K562 (cell line): ENCODE measurements at regions not wholly inside any gene's neighbourhood (a gene's known extent, or its start where the extent isn't known, plus 50 kb on each side); places are given as distances from the start of the nearest gene placed in this dataset.

Experiments
- ATAC-seq: fragments of 200-7000 bp; cut with Tn5 transposase; 3 replicates; pipeline ENCODE4 v1.9.1; 2020; ENCODE audit warnings: moderate library complexity
- BruUV-seq: library from RNA; stranded (reverse); fragments of 400-500 nt; replicated peaks from 2 replicates; lab custom pipeline; 2021; lab: Mats Ljungman, UMichigan
- CTCF ChIA-PET: fragments of 300-600 bp; formaldehyde crosslinking; extraction: SDS; loops from one replicate; lab custom pipeline; 2021; ENCODE audit warnings: low intra/inter-chr PET ratio; lab: Yijun Ruan, JAX
- POLR2A ChIA-PET: fragments of 300-600, 350-650 bp; sonication (Branson Sonifier 250); formaldehyde crosslinking; extraction: SDS; loops from one replicate; lab custom pipeline; 2021; ENCODE audit warnings: antibody characterized with exemption, inconsistent platforms; lab: Yijun Ruan, JAX
- DNase-seq, 4 experiments: peaks; one replicate each; pipeline versions ENCODE4 v3.0.0 to v3.0.0-alpha.2; 2011 to 2018; ENCODE audit warnings: low spot score in 3 of 4, mixed read lengths in 3 of 4; ENCODE audit errors: extremely low read depth in 1 of 4
- FAIRE-seq: peaks from 2 replicates; lab custom pipeline; 2011; peaks lifted over from hg19 to GRCh38; lab: Jason Lieb, UNC
- H2AFZ ChIP-seq: 2 replicates; pipeline ENCODE4 v1.6.0; 2011; ENCODE audit warnings: low read depth, low read length, control low read depth, inconsistent platforms
- H3K27ac ChIP-seq: fragments of 200-600 bp; 3 replicates; pipeline ENCODE4 v1.8.0; 2011; ENCODE audit warnings: low read depth, mild to moderate bottlenecking, control low read depth, inconsistent platforms, low read length, moderate library complexity, mixed read lengths; ENCODE audit errors: extremely low read depth
- H3K27me3 ChIP-seq, 2 experiments: fragments of 300-600 bp in 1 of 2; 2 replicates in 1 of 2; 3 replicates in 1 of 2; pipeline versions ENCODE4 v1.6.0 to v1.8.0; 2011; ENCODE audit warnings: inconsistent platforms in 2 of 2, low read length in 2 of 2, mild to moderate bottlenecking in 1 of 2, mixed read lengths in 1 of 2, moderate library complexity in 1 of 2; ENCODE audit not compliant: control insufficient read depth in 2 of 2, insufficient read depth in 2 of 2
- H3K36me3 ChIP-seq: fragments of 300-600 bp; 3 replicates; pipeline ENCODE4 v1.8.0; 2011; ENCODE audit warnings: mild to moderate bottlenecking, low read length, inconsistent platforms; ENCODE audit not compliant: control insufficient read depth, insufficient read depth
- H3K4me1 ChIP-seq, 2 experiments: fragments of 200-600 bp in 1 of 2; replicated peaks in 1 of 2; 2 replicates in 1 of 2; 3 replicates in 1 of 2; pipeline versions ENCODE4 v1.5.1 to v1.8.0; 2011; ENCODE audit warnings: inconsistent platforms in 2 of 2, low read length in 2 of 2, mild to moderate bottlenecking in 1 of 2, mixed read lengths in 1 of 2, moderate library complexity in 1 of 2; ENCODE audit not compliant: control insufficient read depth in 2 of 2, insufficient read depth in 2 of 2
- H3K4me2 ChIP-seq: 2 replicates; pipeline ENCODE4 v1.6.1; 2011; ENCODE audit warnings: low read length, control low read depth, inconsistent platforms, mixed read lengths; ENCODE audit not compliant: insufficient read depth
- H3K4me3 ChIP-seq: fragments of 200-600 bp; sonication (generic), shearing (Covaris generic); 2 replicates; pipeline ENCODE4 v1.5.1; 2016; ENCODE audit warnings: control low read depth, inconsistent platforms
- H3K79me2 ChIP-seq: fragments of 200-600 bp; 3 replicates; pipeline ENCODE4 v1.8.0; 2011; ENCODE audit warnings: low read length, inconsistent platforms; ENCODE audit not compliant: control insufficient read depth, insufficient read depth
- H3K9ac ChIP-seq, 2 experiments: 2 replicates each; pipeline versions ENCODE4 v1.6.0 to v1.6.1; 2011; ENCODE audit warnings: low read depth in 2 of 2, low read length in 2 of 2, control low read depth in 1 of 2, inconsistent platforms in 1 of 2, mild to moderate bottlenecking in 1 of 2, mixed read lengths in 1 of 2; ENCODE audit not compliant: insufficient read depth in 1 of 2
- H3K9me1 ChIP-seq: one replicate; pipeline ENCODE4 v1.6.0; 2011; ENCODE audit warnings: inconsistent platforms, mild to moderate bottlenecking, low read length, moderate library complexity; ENCODE audit not compliant: control insufficient read depth, insufficient read depth
- H3K9me3 ChIP-seq: replicated peaks from 2 replicates; pipeline ENCODE4 v1.5.1; 2011; ENCODE audit warnings: low read depth, low read length, inconsistent platforms; ENCODE audit not compliant: control insufficient read depth, insufficient read depth
- H4K20me1 ChIP-seq: replicated peaks from 2 replicates; pipeline ENCODE4 v1.6.1; 2011; ENCODE audit warnings: low read length, inconsistent platforms, mixed read lengths; ENCODE audit not compliant: control insufficient read depth, insufficient read depth
- CREBBP ChIP-seq: IDR thresholded peaks from one replicate; pipeline ENCODE4 v1.6.1; 2012; ENCODE audit warnings: low read depth, mild to moderate bottlenecking, control low read depth, inconsistent platforms, low read length
- ETV1 ChIP-seq: fragments of 450-650 bp; conservative IDR thresholded peaks from 2 replicates; pipeline ENCODE4 v1.6.1; 2016; ENCODE audit warnings: missing genetic modification characterization, control low read depth, low read depth, missing compliant biosample characterization
- FOXK2 ChIP-seq, 2 experiments: fragments of 450-650 bp; IDR thresholded peaks in 1 of 2; conservative IDR thresholded peaks in 1 of 2; 2 replicates each; pipeline ENCODE4 v1.6.1; 2016; ENCODE audit warnings: low read depth in 2 of 2, mild to moderate bottlenecking in 1 of 2
- IRF2 ChIP-seq: sonication (generic); formaldehyde crosslinking; IDR thresholded peaks from 2 replicates; pipeline ENCODE4 v1.8.1; 2022; ENCODE audit warnings: mild to moderate bottlenecking, missing genetic modification reagents
- JUND ChIP-seq, 2 experiments: IDR thresholded peaks; 2 replicates in 1 of 2; 3 replicates in 1 of 2; pipeline ENCODE4 v1.6.1; 2011; ENCODE audit warnings: borderline replicate concordance in 2 of 2, low read depth in 2 of 2, low read length in 2 of 2, improper control_type of control experiment in 1 of 2, missing biosample characterization in 1 of 2, missing genetic modification characterization in 1 of 2, missing genetic modification reagents in 1 of 2
- KDM4B ChIP-seq, 2 experiments: fragments of 450-650 bp in 1 of 2; sonication (generic) in 1 of 2; IDR thresholded peaks; 2 replicates each; pipeline ENCODE4 v1.6.1; 2016 to 2017; ENCODE audit warnings: borderline replicate concordance in 2 of 2, antibody characterized with exemption in 1 of 2, low read depth in 1 of 2, mild to moderate bottlenecking in 1 of 2
- MAFG ChIP-seq: fragments of 450-650 bp; conservative IDR thresholded peaks from 2 replicates; pipeline ENCODE4 v1.6.1; 2016; ENCODE audit warnings: missing genetic modification characterization, missing compliant biosample characterization
- PTTG1 ChIP-seq: fragments of 450-650 bp; IDR thresholded peaks from 2 replicates; pipeline ENCODE4 v1.6.1; 2016; ENCODE audit warnings: low read depth, mild to moderate bottlenecking, missing genetic modification characterization, missing compliant biosample characterization
- RBFOX2 ChIP-seq: fragments of 200-400 bp; formaldehyde crosslinking; IDR thresholded peaks from 2 replicates; pipeline ENCODE4 v1.6.1; 2017; ENCODE audit warnings: low read depth, mild to moderate bottlenecking, low read length, moderate library complexity
- SP2 ChIP-seq: IDR thresholded peaks from 2 replicates; pipeline ENCODE4 v1.6.1; 2011; ENCODE audit warnings: mild to moderate bottlenecking, low read depth, low read length, moderate library complexity; ENCODE audit not compliant: poor library complexity, severe bottlenecking; ENCODE audit errors: extremely low read depth
- SRSF3 ChIP-seq: fragments of 200-400 bp; formaldehyde crosslinking; IDR thresholded peaks from 2 replicates; pipeline ENCODE4 v1.6.1; 2016; ENCODE audit warnings: mild to moderate bottlenecking, low read length, moderate library complexity; ENCODE audit not compliant: insufficient read depth
- TCF7L2 ChIP-seq: fragments of 150-350 bp; IDR thresholded peaks from 2 replicates; pipeline ENCODE4 v1.6.1; 2016; ENCODE audit warnings: low read depth, mild to moderate bottlenecking, low read length, moderate library complexity
- ZKSCAN3 ChIP-seq: fragments of 250-450 bp; sonication (Bioruptor Pico); IDR thresholded peaks from 2 replicates; pipeline ENCODE4 v1.4.0; 2020
- ZNF165 ChIP-seq: fragments of 250-450 bp; sonication (Bioruptor Pico); IDR thresholded peaks from 2 replicates; pipeline ENCODE4 v1.4.0; 2020; ENCODE audit warnings: borderline replicate concordance
- ZNF224 ChIP-seq: sonication (generic); formaldehyde crosslinking; IDR thresholded peaks from 2 replicates; pipeline ENCODE4 v1.8.0; 2022; ENCODE audit warnings: mild to moderate bottlenecking, missing genetic modification reagents
- ZNF354B ChIP-seq: fragments of 250-450 bp; sonication (Bioruptor Pico); IDR thresholded peaks from 2 replicates; pipeline ENCODE4 v1.4.0; 2020
- WGBS: fragments of 100-300 bp; shearing (Covaris generic); methylation state at CpG from one replicate; pipeline ENCODE4 v1.1.6; 2016; ENCODE audit warnings: low coverage, mixed read lengths; ENCODE audit not compliant: insufficient coverage; ENCODE audit errors: missing lambda C conversion rate; 5-methylcytosine and 5-hydroxymethylcytosine counted together
- in situ Hi-C: fragments of 300-500 bp; cut with MboI; formaldehyde crosslinking; loops from 4 replicates; pipeline ENCODE4 v1.15.0; 2018; ENCODE audit warnings: inconsistent platforms, mixed read lengths
- intact Hi-C: fragments of 100-400 bp; cut with micrococcal nuclease; formaldehyde crosslinking; loops from 2 replicates; pipeline ENCODE4 v1.14.2; 2022

DNA sequence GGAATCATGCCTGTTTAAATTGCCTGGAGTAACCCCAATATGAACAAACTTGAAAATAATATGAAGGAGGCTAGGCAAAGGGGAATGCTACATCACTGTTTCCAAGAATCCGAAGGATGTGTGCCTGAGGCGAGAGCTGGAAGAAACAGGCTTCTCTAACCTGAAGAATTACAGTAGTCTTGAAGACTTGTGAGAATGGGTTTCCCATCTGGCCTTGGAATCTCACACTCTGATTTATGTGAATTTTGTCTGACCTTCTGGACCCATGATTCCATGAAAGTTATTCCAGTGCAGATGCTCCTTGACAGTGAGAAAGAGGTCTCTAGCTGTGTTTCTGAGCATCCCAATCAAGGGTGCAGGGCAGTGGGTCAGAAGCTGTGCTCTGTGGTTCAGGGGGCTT is 122.1 kb upstream of the PARP11 start (continued):
- no peak for TF ChIP-seq IRF2
- no peak for TF ChIP-seq FOXK2 (conservative IDR thresholded peaks at IDR 0.05 in 1 of 2, IDR thresholded peaks at IDR 0.05 in 1 of 2; ENCODE audit: low read depth in 2 of 2)
- no peak for TF ChIP-seq ZNF165 (CRISPR knock-in tag)
- TF ChIP-seq MAFG (tag), result no peak

DNA sequence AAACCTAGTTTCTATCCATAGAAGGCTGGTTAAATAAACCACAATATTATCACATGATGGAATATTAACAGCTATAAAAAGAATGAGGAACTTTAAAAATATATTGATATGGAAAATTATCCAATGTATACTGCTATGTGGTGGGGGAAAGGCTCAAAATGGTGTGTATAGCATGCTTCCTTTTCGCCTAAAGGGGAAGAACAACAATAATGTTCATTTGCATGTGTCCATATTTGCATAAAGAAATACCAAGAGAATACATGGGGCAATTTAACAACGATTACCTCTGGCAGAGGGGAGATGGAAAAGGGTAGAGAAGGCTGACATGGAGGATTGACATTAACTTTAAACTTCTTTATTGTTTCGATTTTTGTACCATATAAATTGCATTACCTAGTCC is 121.3 kb upstream of the PARP11 start:
- in situ Hi-C loops (no loop called here), intact Hi-C loops (no loop called here)
- POLR2A ChIA-PET, result interaction anchor here (0.6 kb wide), 1 partner anchor 655 kb away, joined by 3 read pairs; no protein-coding TSS in a partner anchor
- H3K27me3 ChIP-seq, result peaks cover 0 to 6% of the 10 kb centered on the region in 2 experiments; a peak in 3 of 5 replicates
- no peak for ATAC-seq
- H3K4me3 ChIP-seq, result no peak overlapping the region
- no peak overlapping the region for H3K4me2 ChIP-seq
- WGBS, result 0% methylated on average over 3 of the region's 3 CpGs
- H3K36me3 ChIP-seq, result no peaks in the 10 kb centered on the region
- no TSS peak for BruUV-seq
- H3K9me1 ChIP-seq, result no peaks in the 10 kb centered on the region
- CTCF ChIA-PET, result no interaction called here
- no peak overlapping the region for H2AFZ ChIP-seq
- FAIRE-seq, result no peak
- no peaks in the 10 kb centered on the region for H3K9me3 ChIP-seq
- no peak for DNase-seq
- no peak overlapping the region for H3K9ac ChIP-seq
- TF ChIP-seq ETV1 (tag), result no peak
- no peak for TF ChIP-seq CREBBP
- TF ChIP-seq PTTG1, result no peak
- TF ChIP-seq SP2, result no peak
- TF ChIP-seq ZNF224 (CRISPR knock-in tag), result no peak
- TF ChIP-seq ZKSCAN3 (CRISPR knock-in tag), result no peak
- TF ChIP-seq SRSF3, result no peak
- no peak for TF ChIP-seq KDM4B (IDR thresholded peaks at IDR 0.05; ENCODE audit: borderline replicate concordance in 2 of 2, low read depth in 1 of 2)
- no peak for TF ChIP-seq JUND (IDR thresholded peaks at IDR 0.05; ENCODE audit: borderline replicate concordance, low read depth, low read length)
- no peak for TF ChIP-seq JUND (tag; IDR thresholded peaks at IDR 0.05; ENCODE audit: borderline replicate concordance, low read depth, low read length)
- TF ChIP-seq ZNF354B (CRISPR knock-in tag), result no peak
- TF ChIP-seq RBFOX2, result no peak
- no peak for TF ChIP-seq TCF7L2
- no peaks in the 10 kb centered on the region for H4K20me1 ChIP-seq
- no peaks in the 10 kb centered on the region for H3K4me1 ChIP-seq
- H3K79me2 ChIP-seq, result no peaks in the 10 kb centered on the region
- H3K27ac ChIP-seq, result no peak overlapping the region
